ENCODE measurements at regions not wholly inside any gene's neighbourhood (a gene's known extent, or its start where the extent isn't known, plus 50 kb on each side); places are given as distances from the start of the nearest gene placed in this dataset.

- TF ChIP-seq CTCF (IDR thresholded peaks at IDR 0.05; ENCODE audit: low read depth, low read length) (no peak), EZH2phosphoT487 (IDR thresholded peaks at IDR 0.05; ENCODE audit: low read depth) (no peak)
These were observed 835.6 kb upstream of the RBFOX1 start for GRCh38 chr16:6496996-6497395.
